Panc1 (cell line): ENCODE measurements at regions not wholly inside any gene's neighbourhood (a gene's known extent, or its start where the extent isn't known, plus 50 kb on each side); places are given as distances from the start of the nearest gene placed in this dataset.

Experiments
- ATAC-seq: fragments of 200-7000 bp; cut with Tn5 transposase; 2 replicates; pipeline ENCODE4 v1.9.1; 2020; ENCODE audit warnings: mild to moderate bottlenecking, moderate library complexity
- BruUV-seq: library from RNA; stranded (reverse); fragments of 400-500 nt; replicated peaks from 2 replicates; lab custom pipeline; 2021; lab: Mats Ljungman, UMichigan
- CTCF ChIA-PET: fragments of 300-600 bp; sonication (Branson Sonifier 250); formaldehyde crosslinking; loops from one replicate; lab custom pipeline; 2022; ENCODE audit warnings: antibody characterized with exemption; lab: Charles Lee
- POLR2A ChIA-PET: fragments of 300-600 bp; sonication (Branson Sonifier 250); formaldehyde crosslinking; loops from one replicate; lab custom pipeline; 2022; ENCODE audit warnings: antibody characterized with exemption; lab: Charles Lee
- DNase-seq: peaks from one replicate; pipeline ENCODE4 v3.0.0-alpha.2; 2010; ENCODE audit warnings: low read depth, low spot score
- H3K27ac ChIP-seq: 2 replicates; pipeline ENCODE4 v1.5.1; 2011; ENCODE audit warnings: mild to moderate bottlenecking, low read length, inconsistent platforms
- H3K27me3 ChIP-seq: fragments of 200-500 bp; sonication (Bioruptor generic); 2 replicates; pipeline ENCODE4 v1.6.0; 2014; ENCODE audit warnings: low read length, inconsistent platforms; ENCODE audit not compliant: control insufficient read depth, insufficient read depth
- H3K36me3 ChIP-seq: fragments of 200-500 bp; sonication (Bioruptor generic); 2 replicates; pipeline ENCODE4 v1.5.1; 2014; ENCODE audit warnings: inconsistent platforms, mild to moderate bottlenecking, low read length, moderate library complexity; ENCODE audit not compliant: control insufficient read depth, insufficient read depth
- H3K4me1 ChIP-seq: 2 replicates; pipeline ENCODE4 v1.5.1; 2011; ENCODE audit warnings: inconsistent platforms, mild to moderate bottlenecking, low read length, moderate library complexity; ENCODE audit not compliant: control insufficient read depth, insufficient read depth
- H3K4me3 ChIP-seq, 2 experiments: 2 replicates each; pipeline ENCODE4 v1.5.1; 2011 to 2012; ENCODE audit warnings: low read depth in 2 of 2, low read length in 2 of 2, mild to moderate bottlenecking in 2 of 2, inconsistent platforms in 1 of 2, moderate library complexity in 1 of 2
- H3K9me3 ChIP-seq: fragments of 200-500 bp; sonication (Bioruptor generic); 2 replicates; pipeline ENCODE4 v1.5.1; 2014; ENCODE audit warnings: low read depth, mild to moderate bottlenecking, inconsistent platforms, low read length, moderate library complexity; ENCODE audit not compliant: control insufficient read depth, insufficient read depth
- POLR2AphosphoS5 ChIP-seq: IDR thresholded peaks from 2 replicates; pipeline ENCODE4 v1.6.1; 2012; ENCODE audit warnings: mild to moderate bottlenecking, low read depth, low read length, moderate library complexity
- SIN3A ChIP-seq: IDR thresholded peaks from 2 replicates; pipeline ENCODE4 v1.6.1; 2012; ENCODE audit warnings: low read depth, mild to moderate bottlenecking, low read length, moderate library complexity, borderline replicate concordance; ENCODE audit not compliant: insufficient read depth
- TCF7L2 ChIP-seq: IDR thresholded peaks from 2 replicates; pipeline ENCODE4 v1.6.1; 2011; ENCODE audit warnings: mild to moderate bottlenecking, low read depth, low read length, inconsistent platforms
- in situ Hi-C: cut with HindIII; loops from 2 replicates; pipeline ENCODE4 v1.10.0; 2016; ENCODE audit warnings: low sequenced_read_pairs, low pct_unique_long_range_greater_than_20kb
- intact Hi-C: fragments of 100-400 bp; cut with micrococcal nuclease; formaldehyde crosslinking; loops from one replicate; pipeline ENCODE4 v1.10.0; 2022; ENCODE audit not compliant: unreplicated experiment
- TF ChIP-seq, protein P1 (sequence below), 2 experiments: IDR thresholded peaks; 2 replicates each; pipeline ENCODE4 v1.6.1; 2011 to 2012; ENCODE audit warnings: low read depth in 2 of 2, control low read depth in 1 of 2, low read length in 1 of 2, mild to moderate bottlenecking in 1 of 2, moderate library complexity in 1 of 2; ENCODE audit not compliant: insufficient read depth in 1 of 2
- TF ChIP-seq, protein P2 (sequence below): fragments of 450-650 bp; IDR thresholded peaks from 2 replicates; pipeline ENCODE4 v1.5.1; 2017; ENCODE audit warnings: mild to moderate bottlenecking

DNA sequence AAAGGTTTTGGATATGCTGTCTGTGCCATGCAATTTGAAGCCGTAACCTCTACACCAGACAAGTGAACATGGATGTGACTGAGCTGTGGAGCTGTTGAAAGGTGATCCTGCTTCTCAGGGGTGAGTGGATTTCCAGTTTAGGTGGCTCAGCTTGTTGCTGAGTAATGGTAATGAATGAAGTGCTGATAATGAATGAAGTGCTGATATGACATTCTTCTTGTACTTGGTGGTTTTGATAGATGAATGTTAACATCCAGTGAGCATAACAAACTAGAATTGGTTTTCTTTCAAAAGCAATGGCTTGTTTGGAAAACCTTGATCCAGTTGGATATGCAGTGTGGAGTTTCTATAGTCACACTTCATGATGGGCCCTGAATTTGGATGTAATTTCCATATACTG is 89.7 kb upstream of the FZD8 start:
- H3K4me3 ChIP-seq = no peak overlapping the region
- ChIA-PET CTCF (no interaction called here), POLR2A (interaction anchor here (0.6 kb wide), 1 partner anchor 1212 kb away, joined by 4 read pairs; no protein-coding TSS in a partner anchor)
- H3K4me1 ChIP-seq = no peaks in the 10 kb centered on the region
- no peaks in the 10 kb centered on the region for H3K27me3 ChIP-seq
- no peaks in the 10 kb centered on the region for H3K9me3 ChIP-seq
- no peak for DNase-seq
- in situ Hi-C loops = no loop called here
- ATAC-seq = no peak
- H3K27ac ChIP-seq = no peak overlapping the region
- TF ChIP-seq, protein P1, sequence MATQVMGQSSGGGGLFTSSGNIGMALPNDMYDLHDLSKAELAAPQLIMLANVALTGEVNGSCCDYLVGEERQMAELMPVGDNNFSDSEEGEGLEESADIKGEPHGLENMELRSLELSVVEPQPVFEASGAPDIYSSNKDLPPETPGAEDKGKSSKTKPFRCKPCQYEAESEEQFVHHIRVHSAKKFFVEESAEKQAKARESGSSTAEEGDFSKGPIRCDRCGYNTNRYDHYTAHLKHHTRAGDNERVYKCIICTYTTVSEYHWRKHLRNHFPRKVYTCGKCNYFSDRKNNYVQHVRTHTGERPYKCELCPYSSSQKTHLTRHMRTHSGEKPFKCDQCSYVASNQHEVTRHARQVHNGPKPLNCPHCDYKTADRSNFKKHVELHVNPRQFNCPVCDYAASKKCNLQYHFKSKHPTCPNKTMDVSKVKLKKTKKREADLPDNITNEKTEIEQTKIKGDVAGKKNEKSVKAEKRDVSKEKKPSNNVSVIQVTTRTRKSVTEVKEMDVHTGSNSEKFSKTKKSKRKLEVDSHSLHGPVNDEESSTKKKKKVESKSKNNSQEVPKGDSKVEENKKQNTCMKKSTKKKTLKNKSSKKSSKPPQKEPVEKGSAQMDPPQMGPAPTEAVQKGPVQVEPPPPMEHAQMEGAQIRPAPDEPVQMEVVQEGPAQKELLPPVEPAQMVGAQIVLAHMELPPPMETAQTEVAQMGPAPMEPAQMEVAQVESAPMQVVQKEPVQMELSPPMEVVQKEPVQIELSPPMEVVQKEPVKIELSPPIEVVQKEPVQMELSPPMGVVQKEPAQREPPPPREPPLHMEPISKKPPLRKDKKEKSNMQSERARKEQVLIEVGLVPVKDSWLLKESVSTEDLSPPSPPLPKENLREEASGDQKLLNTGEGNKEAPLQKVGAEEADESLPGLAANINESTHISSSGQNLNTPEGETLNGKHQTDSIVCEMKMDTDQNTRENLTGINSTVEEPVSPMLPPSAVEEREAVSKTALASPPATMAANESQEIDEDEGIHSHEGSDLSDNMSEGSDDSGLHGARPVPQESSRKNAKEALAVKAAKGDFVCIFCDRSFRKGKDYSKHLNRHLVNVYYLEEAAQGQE (IDR thresholded peaks at IDR 0.05; ENCODE audit: insufficient read depth in 1 of 2, low read depth in 2 of 2, low read length in 1 of 2) = no peak
- TF ChIP-seq POLR2AphosphoS5 (no peak), TCF7L2 (no peak), SIN3A (no peak)
- TF ChIP-seq, protein P2, sequence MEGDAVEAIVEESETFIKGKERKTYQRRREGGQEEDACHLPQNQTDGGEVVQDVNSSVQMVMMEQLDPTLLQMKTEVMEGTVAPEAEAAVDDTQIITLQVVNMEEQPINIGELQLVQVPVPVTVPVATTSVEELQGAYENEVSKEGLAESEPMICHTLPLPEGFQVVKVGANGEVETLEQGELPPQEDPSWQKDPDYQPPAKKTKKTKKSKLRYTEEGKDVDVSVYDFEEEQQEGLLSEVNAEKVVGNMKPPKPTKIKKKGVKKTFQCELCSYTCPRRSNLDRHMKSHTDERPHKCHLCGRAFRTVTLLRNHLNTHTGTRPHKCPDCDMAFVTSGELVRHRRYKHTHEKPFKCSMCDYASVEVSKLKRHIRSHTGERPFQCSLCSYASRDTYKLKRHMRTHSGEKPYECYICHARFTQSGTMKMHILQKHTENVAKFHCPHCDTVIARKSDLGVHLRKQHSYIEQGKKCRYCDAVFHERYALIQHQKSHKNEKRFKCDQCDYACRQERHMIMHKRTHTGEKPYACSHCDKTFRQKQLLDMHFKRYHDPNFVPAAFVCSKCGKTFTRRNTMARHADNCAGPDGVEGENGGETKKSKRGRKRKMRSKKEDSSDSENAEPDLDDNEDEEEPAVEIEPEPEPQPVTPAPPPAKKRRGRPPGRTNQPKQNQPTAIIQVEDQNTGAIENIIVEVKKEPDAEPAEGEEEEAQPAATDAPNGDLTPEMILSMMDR = no peak
- no TSS peak for BruUV-seq
- intact Hi-C loops = no loop called here
- no peaks in the 10 kb centered on the region for H3K36me3 ChIP-seq

DNA sequence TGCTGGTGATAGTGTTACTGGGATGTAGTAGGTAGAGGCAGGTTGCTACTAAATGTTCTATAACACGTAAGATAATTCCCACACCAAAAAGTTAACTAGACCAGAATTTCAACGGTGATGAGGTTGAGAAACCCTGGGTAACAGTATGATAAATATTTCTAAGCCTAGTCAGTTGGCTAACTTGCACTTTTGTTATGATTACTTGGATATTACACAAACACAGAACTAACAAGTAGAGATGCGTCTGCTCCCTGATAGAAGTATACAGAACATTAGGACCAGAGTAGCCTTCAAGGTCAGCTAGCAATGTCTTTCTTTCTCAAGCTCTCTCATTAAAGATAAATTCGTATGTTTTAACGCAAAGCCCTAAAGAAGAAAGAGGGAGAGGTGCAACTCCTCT is 86.2 kb upstream of the FZD8 start:
- CTCF ChIA-PET = interaction anchor here (0.7 kb wide), 1 partner anchor 1051 kb away, joined by 6 read pairs; no protein-coding TSS in a partner anchor

DNA sequence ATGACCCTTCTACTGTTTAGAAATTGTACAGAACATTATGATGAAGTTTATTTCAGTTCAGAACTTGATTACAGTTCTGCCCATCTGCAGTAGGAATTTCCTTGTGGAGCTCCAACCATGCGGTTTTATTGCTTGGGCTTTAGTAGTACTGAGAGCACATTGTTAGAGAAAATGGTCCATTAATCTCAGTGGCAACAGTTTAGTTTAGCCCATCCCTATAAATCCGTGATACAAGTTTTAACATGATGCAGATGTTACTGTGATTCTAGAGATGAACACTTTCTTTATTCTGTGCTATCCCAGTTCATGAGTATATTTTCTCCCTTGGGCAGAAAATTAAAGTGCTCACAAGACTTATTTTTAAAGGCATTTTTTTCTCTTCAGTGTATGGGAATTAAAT is 84.8 kb upstream of the FZD8 start:
- ChIA-PET POLR2A (no interaction called here), CTCF (no interaction called here)
- H3K27me3 ChIP-seq = no peaks in the 10 kb centered on the region
- in situ Hi-C loops = no loop called here
- TF ChIP-seq TCF7L2 = no peak
- TF ChIP-seq, protein P1 (IDR thresholded peaks at IDR 0.05; ENCODE audit: insufficient read depth in 1 of 2, low read depth in 2 of 2, low read length in 1 of 2) = no peak
- TF ChIP-seq, protein P2 = no peak
- no peak for TF ChIP-seq POLR2AphosphoS5
- no peak for TF ChIP-seq SIN3A
- no peak overlapping the region for H3K27ac ChIP-seq
- intact Hi-C loops = no loop called here
- DNase-seq (no peak), ATAC-seq (no peak)
- H3K4me3 ChIP-seq = no peak overlapping the region
- H3K9me3 ChIP-seq = no peaks in the 10 kb centered on the region
- H3K4me1 ChIP-seq = no peaks in the 10 kb centered on the region
- H3K36me3 ChIP-seq = no peaks in the 10 kb centered on the region
- BruUV-seq = no TSS peak

More for the DNA sequence above, 86.2 kb upstream of the FZD8 start:
- Histone ChIP-seq H3K36me3 (no peaks in the 10 kb centered on the region), H3K9me3 (no peaks in the 10 kb centered on the region), H3K27ac (no peak overlapping the region), H3K4me3 (no peak overlapping the region), H3K4me1 (no peaks in the 10 kb centered on the region), H3K27me3 (no peaks in the 10 kb centered on the region)
- TF ChIP-seq SIN3A (no peak), TCF7L2 (no peak), POLR2AphosphoS5 (no peak)
- intact Hi-C loops = no loop called here
- in situ Hi-C loops = no loop called here
- BruUV-seq = no TSS peak
- DNase-seq (no peak), ATAC-seq (no peak)
- POLR2A ChIA-PET = no interaction called here
